NCI-H2196 (cell line): ENCODE measurements at regions not wholly inside any gene's neighbourhood (a gene's known extent, or its start where the extent isn't known, plus 50 kb on each side); places are given as distances from the start of the nearest gene placed in this dataset.
A peak's percentile ranks its signal among the peaks of the same experiment; 100 is the strongest.
"Not testable (repeated sequence)": the region's sequence is repeated elsewhere in the genome, so short reads cannot be mapped to it uniquely, and the experiment has no call there.

Experiments
- DNase-seq: peaks from one replicate; lab custom pipeline; 2025; ENCODE audit not compliant: unreplicated experiment; lab: John Stamatoyannopoulos, UW

GRCh38 chr1:232859216-232859615 lies 54.0 kb downstream of the MAP10 start:
- no peak for DNase-seq

GRCh38 chr1:232861107-232861506 lies 55.9 kb downstream of the MAP10 start:
- no peak for DNase-seq

GRCh38 chr1:232863544-232864275 lies 58.5 kb downstream of the MAP10 start:
- DNase-seq, result no peak

- no peak for DNase-seq
These were observed 60.1 kb downstream of the MAP10 start for GRCh38 chr1:232865102-232865931.

- peak; percentile 69 for DNase-seq
These were observed 63.7 kb downstream of the MAP10 start for GRCh38 chr1:232868793-232869491.

- DNase-seq, result not testable (repeated sequence)
These were observed 66.2 kb downstream of the MAP10 start for GRCh38 chr1:232871291-232871969.

GRCh38 chr1:232872284-232872683 lies 67.1 kb downstream of the MAP10 start:
- no peak for DNase-seq

GRCh38 chr1:232872738-232873137 lies 67.5 kb downstream of the MAP10 start:
- DNase-seq, result no peak

- no peak for DNase-seq
These were observed 68.2 kb downstream of the MAP10 start for GRCh38 chr1:232873412-232873811.

- DNase-seq, result no peak
These were observed 68.7 kb downstream of the MAP10 start for GRCh38 chr1:232873931-232874330.

GRCh38 chr1:232875536-232875935 lies 70.3 kb downstream of the MAP10 start:
- DNase-seq, result no peak

- DNase-seq, result no peak
These were observed 71.5 kb downstream of the MAP10 start for GRCh38 chr1:232876506-232877364.

GRCh38 chr1:232877365-232878028 lies 72.3 kb downstream of the MAP10 start:
- no peak for DNase-seq

GRCh38 chr1:232878086-232878485 lies 72.3 kb upstream of the NTPCR start:
- DNase-seq, result no peak

GRCh38 chr1:232880354-232880753 lies 70.1 kb upstream of the NTPCR start:
- no peak for DNase-seq

GRCh38 chr1:232883992-232884661 lies 66.3 kb upstream of the NTPCR start:
- DNase-seq, result no peak

- DNase-seq, result no peak
These were observed 64.1 kb upstream of the NTPCR start for GRCh38 chr1:232886271-232886670.

GRCh38 chr1:232890340-232890943 lies 60.0 kb upstream of the NTPCR start:
- DNase-seq, result no peak

GRCh38 chr1:232891071-232891470 lies 59.3 kb upstream of the NTPCR start:
- DNase-seq, result no peak
